ENCODE measurements at regions not wholly inside any gene's neighbourhood (a gene's known extent, or its start where the extent isn't known, plus 50 kb on each side); places are given as distances from the start of the nearest gene placed in this dataset.
"Not testable (repeated sequence)": the region's sequence is repeated elsewhere in the genome, so short reads cannot be mapped to it uniquely, and the experiment has no call there.

DNA sequence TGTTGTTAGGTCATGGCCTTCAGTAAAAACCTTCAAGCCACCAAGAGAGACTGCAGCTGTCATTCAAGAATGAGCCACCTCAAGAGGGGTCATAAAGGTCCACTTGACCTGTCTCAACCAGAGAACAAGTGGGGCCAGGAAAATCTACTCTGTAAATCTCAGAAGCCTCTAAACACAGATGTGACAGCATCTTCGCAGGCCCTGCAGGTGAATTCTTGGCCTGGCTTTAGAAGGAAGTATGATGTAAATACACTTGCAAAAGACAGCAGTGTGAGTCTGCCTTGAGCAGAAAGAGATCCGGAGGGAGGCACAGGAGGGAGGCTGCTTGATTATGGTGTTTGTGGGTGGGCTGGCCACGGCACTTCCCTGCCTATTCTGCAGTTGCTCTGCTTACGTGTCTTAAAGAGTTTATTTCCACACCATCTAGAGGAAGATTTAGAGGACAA lies 1082.9 kb downstream of the UQCRFS1 start:
- Histone ChIP-seq H3K36me3 (ENCODE audit: control insufficient read depth, insufficient read depth, low read length) (no peaks in the 10 kb centered on the region), H3K4me3 (ENCODE audit: low read depth, low read length) (no peak overlapping the region), H3K27me3 (ENCODE audit: control insufficient read depth, insufficient read depth, low read length) (no peaks in the 10 kb centered on the region)
- FAIRE-seq (no peak), DNase-seq (ENCODE audit: low read depth) (no peak)
- TF ChIP-seq, protein P1, sequence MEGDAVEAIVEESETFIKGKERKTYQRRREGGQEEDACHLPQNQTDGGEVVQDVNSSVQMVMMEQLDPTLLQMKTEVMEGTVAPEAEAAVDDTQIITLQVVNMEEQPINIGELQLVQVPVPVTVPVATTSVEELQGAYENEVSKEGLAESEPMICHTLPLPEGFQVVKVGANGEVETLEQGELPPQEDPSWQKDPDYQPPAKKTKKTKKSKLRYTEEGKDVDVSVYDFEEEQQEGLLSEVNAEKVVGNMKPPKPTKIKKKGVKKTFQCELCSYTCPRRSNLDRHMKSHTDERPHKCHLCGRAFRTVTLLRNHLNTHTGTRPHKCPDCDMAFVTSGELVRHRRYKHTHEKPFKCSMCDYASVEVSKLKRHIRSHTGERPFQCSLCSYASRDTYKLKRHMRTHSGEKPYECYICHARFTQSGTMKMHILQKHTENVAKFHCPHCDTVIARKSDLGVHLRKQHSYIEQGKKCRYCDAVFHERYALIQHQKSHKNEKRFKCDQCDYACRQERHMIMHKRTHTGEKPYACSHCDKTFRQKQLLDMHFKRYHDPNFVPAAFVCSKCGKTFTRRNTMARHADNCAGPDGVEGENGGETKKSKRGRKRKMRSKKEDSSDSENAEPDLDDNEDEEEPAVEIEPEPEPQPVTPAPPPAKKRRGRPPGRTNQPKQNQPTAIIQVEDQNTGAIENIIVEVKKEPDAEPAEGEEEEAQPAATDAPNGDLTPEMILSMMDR (IDR thresholded peaks at IDR 0.05; ENCODE audit: insufficient read depth, low read length, severe bottlenecking), result no peak

- TF ChIP-seq, protein P1 (IDR thresholded peaks at IDR 0.05; ENCODE audit: insufficient read depth, low read length, severe bottlenecking), result no peak
- no peak for FAIRE-seq
- H3K27me3 ChIP-seq (ENCODE audit: control insufficient read depth, insufficient read depth, low read length), result no peaks in the 10 kb centered on the region
- no peaks in the 10 kb centered on the region for H3K36me3 ChIP-seq (ENCODE audit: control insufficient read depth, insufficient read depth, low read length)
- no peak for DNase-seq (ENCODE audit: low read depth)
- no peak overlapping the region for H3K4me3 ChIP-seq (ENCODE audit: low read depth, low read length)
These were observed 1084.6 kb downstream of the UQCRFS1 start for GRCh38 chr19:28128341-28128740.

GRCh38 chr19:28126135-28126898 lies 1086.6 kb downstream of the UQCRFS1 start:
- TF ChIP-seq, protein P1 (IDR thresholded peaks at IDR 0.05; ENCODE audit: insufficient read depth, low read length, severe bottlenecking), result no peak
- DNase-seq (ENCODE audit: low read depth) (no peak), FAIRE-seq (no peak)
- no peaks in the 10 kb centered on the region for H3K36me3 ChIP-seq (ENCODE audit: control insufficient read depth, insufficient read depth, low read length)
- H3K4me3 ChIP-seq (ENCODE audit: low read depth, low read length), result no peak overlapping the region
- no peaks in the 10 kb centered on the region for H3K27me3 ChIP-seq (ENCODE audit: control insufficient read depth, insufficient read depth, low read length)

GRCh38 chr19:28122734-28123133 lies 1090.2 kb downstream of the UQCRFS1 start:
- H3K27me3 ChIP-seq (ENCODE audit: control insufficient read depth, insufficient read depth, low read length), result no peaks in the 10 kb centered on the region
- TF ChIP-seq, protein P1 (IDR thresholded peaks at IDR 0.05; ENCODE audit: insufficient read depth, low read length, severe bottlenecking), result no peak
- no peak for FAIRE-seq
- no peaks in the 10 kb centered on the region for H3K36me3 ChIP-seq (ENCODE audit: control insufficient read depth, insufficient read depth, low read length)
- no peak overlapping the region for H3K4me3 ChIP-seq (ENCODE audit: low read depth, low read length)
- no peak for DNase-seq (ENCODE audit: low read depth)

DNA sequence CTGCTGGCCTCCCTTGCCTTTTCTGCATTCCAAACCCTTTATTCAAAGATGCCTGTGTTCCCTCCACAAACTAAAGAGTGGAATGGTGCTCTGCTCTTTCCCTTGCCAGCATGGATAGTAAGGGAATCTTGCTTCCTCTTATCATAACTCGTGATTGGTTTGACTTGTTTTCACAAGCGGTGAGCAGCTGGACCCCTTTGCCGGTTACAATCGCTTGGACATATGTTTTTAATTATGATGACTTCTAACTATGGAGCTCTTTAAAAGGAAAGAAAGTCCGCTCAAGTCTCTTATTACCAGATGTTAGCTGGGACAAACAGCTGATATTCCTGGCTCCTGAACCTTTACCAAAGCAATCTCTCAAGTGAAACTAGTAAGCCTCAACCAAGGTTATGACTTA lies 1094.7 kb downstream of the UQCRFS1 start:
- no peak for FAIRE-seq
- H3K27me3 ChIP-seq (ENCODE audit: control insufficient read depth, insufficient read depth, low read length), result no peaks in the 10 kb centered on the region
- TF ChIP-seq, protein P1 (IDR thresholded peaks at IDR 0.05; ENCODE audit: insufficient read depth, low read length, severe bottlenecking), result no peak

GRCh38 chr19:28117143-28117542 lies 1095.8 kb downstream of the UQCRFS1 start:
- FAIRE-seq (no peak), DNase-seq (ENCODE audit: low read depth) (no peak)
- no peaks in the 10 kb centered on the region for H3K36me3 ChIP-seq (ENCODE audit: control insufficient read depth, insufficient read depth, low read length)
- TF ChIP-seq, protein P1 (IDR thresholded peaks at IDR 0.05; ENCODE audit: insufficient read depth, low read length, severe bottlenecking), result no peak
- no peaks in the 10 kb centered on the region for H3K27me3 ChIP-seq (ENCODE audit: control insufficient read depth, insufficient read depth, low read length)
- no peak overlapping the region for H3K4me3 ChIP-seq (ENCODE audit: low read depth, low read length)

More for the DNA sequence above, 1094.7 kb downstream of the UQCRFS1 start:
- H3K4me3 ChIP-seq (ENCODE audit: low read depth, low read length), result no peak overlapping the region
- H3K36me3 ChIP-seq (ENCODE audit: control insufficient read depth, insufficient read depth, low read length), result no peaks in the 10 kb centered on the region
- no peak for DNase-seq (ENCODE audit: low read depth)

- H3K27me3 ChIP-seq (ENCODE audit: control insufficient read depth, insufficient read depth, low read length); FAIRE-seq; H3K4me3 ChIP-seq (ENCODE audit: low read depth, low read length); DNase-seq (ENCODE audit: low read depth); H3K36me3 ChIP-seq (ENCODE audit: control insufficient read depth, insufficient read depth, low read length): not testable (repeated sequence)
These were observed 1096.6 kb downstream of the UQCRFS1 start for GRCh38 chr19:28116379-28116778.

Measured in bronchial epithelial cell (primary cell).